Mesenteric fat pad (tissue), 1 donor: ENCODE measurements at regions not wholly inside any gene's neighbourhood (a gene's known extent, or its start where the extent isn't known, plus 50 kb on each side); places are given as distances from the start of the nearest gene placed in this dataset.

Experiments
- DNase-seq: peaks from one replicate; pipeline ENCODE4 v3.0.0-alpha.2; 2020; ENCODE audit warnings: low spot score
- donor health status: DM: yes; HTN: yes; CAD: no.

DNA sequence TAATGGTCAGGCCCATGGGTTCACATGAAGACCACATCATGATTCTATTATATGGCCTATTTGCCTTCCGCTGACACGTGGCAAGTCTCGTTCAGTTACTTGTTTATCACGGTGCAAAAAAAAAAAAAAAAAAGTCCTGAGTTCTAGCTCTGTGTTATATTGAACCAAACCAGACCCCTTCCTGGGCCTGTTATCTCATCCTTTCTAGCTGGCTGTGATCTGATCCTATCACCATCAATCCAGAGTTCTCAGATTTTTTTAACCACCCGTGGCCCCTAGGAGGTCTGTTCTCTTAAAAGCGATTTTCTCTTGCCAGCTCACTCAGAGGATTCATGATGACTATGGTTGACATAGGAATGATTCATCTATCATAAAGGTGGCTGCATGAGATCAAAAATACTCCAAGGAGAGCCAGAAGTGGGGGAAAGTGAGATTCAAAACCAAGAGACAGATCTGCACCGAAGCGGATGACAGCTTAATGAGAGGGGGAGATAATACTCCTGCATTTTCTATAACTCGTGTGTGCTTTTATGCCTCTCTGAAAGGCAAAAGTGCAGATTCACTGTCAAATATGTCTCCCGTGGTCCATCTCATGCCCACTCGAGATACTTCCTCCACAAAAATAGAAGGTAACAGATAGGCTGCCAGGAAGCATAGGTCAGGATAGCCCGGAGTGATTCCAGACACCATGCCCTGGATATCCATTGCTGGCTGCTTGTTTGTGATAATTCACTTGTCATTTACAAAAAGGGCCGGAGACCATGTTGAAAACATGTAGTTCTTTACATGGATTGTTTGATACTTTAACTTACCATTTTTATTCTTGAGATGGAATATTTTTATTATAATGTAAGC lies 505.7 kb upstream of the KLHL29 start:
- DNase-seq, result no peak

GRCh38 chr2:22880161-22880560 lies 504.8 kb upstream of the KLHL29 start:
- DNase-seq, result no peak

DNA sequence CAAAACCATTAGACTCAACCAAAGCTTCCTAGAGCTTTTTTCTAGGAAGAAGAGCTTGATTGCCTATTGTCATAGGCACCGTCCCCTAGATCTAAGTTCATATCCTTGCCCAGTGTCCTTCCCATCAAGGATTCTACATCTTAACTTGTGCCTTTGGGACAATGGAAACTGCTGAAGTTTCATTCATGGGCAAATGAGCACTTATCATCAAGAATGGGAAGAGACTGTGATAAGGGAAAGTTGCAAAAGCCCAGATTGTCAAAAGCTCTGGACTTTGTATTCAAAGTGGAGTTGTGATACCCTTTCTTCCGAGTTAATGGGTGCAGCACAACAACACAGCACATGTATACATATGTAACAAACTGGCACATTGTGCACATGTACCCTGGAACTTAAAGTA lies 503.0 kb upstream of the KLHL29 start:
- no peak for DNase-seq

DNA sequence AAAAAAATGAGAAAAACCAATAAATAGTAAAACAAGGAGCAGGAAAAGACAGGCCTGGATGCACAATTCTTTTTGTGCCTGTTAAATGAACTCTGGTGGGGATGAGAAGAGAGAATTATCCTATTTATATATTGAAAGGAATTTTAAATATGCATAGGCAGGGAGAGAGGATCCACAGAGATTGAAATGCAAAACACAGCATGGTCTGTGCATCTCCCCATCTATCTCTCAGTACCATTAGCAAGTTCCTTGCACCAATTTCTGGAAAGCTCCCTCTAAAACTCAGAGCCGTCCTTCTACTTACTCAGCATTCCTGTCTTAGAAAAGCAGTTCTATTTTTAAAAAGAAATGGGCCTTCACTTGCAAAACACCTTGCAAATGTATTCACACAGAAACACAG lies 502.3 kb upstream of the KLHL29 start:
- DNase-seq, result no peak

- no peak for DNase-seq
Observed at GRCh38 chr2:22883054-22883453, 501.9 kb upstream of the KLHL29 start.

GRCh38 chr2:22885245-22885644 lies 499.7 kb upstream of the KLHL29 start:
- DNase-seq, result no peak

DNA sequence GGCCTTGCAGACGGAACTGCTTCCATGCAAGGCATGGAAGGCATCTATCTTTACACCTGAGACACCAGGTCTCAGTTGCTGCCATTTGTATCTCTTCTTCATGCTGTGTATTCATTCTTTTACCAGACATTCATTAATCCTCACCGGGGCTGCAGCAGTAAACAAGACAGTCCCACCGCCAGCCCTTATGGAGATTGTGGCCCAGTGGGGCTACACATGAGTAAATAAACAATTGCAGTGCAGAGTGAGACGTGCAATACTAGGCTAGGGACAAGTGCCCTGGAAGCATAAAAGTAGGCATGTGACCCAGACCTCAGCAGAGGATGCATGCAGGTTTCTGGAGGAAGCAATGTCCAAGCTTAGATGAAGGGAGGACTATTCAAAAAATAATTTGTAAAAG lies 497.6 kb upstream of the KLHL29 start:
- no peak for DNase-seq

DNA sequence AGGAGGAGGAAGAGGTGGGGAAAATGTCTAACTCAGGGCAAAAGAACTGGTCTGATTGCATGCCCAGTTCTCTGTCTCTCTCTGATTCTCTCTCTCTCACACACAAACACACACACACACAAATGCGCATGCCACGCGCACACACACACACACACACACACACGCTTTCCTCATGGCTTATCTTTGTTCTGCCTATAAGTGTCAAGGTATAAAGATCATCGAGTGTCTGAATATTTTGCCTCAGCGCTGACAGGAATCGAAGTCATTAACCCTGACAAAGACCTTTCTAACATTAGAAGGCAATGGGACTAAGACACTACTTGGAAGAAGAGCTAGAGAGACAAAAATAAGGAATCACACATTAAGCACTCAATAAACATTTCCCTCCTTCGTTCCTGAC lies 497.1 kb upstream of the KLHL29 start:
- no peak for DNase-seq

- DNase-seq, result no peak
Observed at GRCh38 chr2:22890132-22890531, 494.8 kb upstream of the KLHL29 start.

DNA sequence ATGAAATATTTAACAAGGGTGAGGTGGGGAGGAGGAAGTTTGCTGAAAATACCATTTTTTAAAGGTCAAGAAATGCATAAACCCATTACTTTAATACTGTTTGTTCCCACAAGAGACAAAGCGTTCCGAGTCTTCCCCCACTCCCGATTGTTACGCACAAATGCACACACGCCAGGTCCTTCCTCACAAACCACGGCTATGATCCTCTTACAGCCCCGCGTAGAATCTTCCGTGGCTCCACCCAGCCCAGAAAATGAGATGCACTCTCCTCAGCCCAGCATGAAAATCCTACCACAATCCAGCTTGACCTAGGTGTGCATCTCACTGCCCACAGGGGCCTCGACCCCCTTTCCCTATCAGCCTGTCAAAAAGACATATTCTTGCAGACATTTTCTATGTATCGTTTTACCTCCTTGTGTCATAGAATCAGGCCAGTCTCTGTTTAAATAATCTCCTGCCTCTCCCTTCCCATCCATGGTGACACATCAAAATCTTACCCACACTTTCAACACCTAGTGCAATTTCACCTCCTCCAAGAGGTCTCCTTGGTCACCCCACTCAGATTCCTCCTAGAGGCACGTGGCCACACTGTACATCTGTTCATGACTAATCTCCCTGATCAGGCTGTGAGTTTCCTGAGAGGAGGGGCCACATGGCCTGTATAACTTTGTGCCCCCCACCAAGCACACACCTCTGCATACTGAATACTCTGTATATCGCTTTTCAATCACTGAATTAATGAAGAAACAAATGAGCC lies 491.0 kb upstream of the KLHL29 start:
- DNase-seq, result no peak

DNA sequence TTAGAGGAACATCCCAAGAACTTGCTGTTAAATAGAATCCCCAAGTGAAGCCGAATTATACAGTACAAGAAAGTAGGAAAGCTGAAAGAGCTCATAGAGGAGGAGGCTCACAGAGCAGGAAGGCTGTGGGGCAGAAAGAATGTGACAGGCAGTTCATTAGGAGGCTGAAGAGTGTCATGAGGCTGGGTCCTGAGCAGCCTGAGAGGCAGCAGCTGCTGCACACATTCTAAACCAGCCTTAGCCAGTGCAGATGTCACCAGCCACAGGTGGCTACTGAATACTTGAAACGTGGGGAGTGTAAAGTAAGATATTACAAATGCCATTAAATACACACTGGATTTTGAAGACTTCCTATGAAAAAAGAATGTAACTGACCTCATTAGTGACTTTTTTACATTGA lies 490.2 kb upstream of the KLHL29 start:
- no peak for DNase-seq

- no peak for DNase-seq
Observed at GRCh38 chr2:22897428-22897827, 487.6 kb upstream of the KLHL29 start.

DNA sequence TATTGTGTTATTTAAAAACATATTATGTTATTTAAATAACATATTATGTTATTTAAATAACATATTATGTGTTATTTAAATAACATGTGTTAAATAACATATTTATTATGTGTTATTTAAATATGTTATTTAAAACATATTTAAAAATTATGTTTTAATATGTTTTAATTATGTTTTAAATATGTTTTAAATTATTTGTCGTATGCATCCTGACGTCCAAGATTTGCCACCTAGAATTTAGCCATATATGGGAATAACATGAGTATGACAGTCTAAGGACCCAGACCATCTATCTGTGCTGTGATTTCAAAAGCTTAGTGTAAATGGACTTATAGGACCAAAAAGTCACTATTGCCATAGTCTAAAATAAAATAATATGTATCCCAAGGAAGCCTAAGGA lies 484.3 kb upstream of the KLHL29 start:
- DNase-seq, result no peak

GRCh38 chr2:22901471-22902179 lies 483.4 kb upstream of the KLHL29 start:
- DNase-seq, result no peak

DNA sequence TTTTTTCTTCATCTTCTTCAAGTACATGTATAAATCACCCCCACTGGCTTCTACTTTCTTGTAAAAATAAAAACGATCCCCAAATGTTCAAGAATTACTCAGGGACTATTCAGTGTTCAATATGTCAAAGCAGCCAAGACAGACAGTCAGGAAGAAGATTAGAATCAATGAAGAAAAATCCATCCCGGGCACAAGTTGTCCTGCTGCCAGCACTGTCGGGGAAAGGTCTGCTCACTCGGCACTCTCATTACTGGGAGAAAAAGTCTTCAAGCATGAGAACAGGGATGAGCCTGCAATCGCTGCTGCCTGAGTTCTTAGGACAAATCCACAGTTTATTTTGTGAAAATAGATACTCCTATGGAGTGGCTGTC lies 482.8 kb upstream of the KLHL29 start:
- no peak for DNase-seq

DNA sequence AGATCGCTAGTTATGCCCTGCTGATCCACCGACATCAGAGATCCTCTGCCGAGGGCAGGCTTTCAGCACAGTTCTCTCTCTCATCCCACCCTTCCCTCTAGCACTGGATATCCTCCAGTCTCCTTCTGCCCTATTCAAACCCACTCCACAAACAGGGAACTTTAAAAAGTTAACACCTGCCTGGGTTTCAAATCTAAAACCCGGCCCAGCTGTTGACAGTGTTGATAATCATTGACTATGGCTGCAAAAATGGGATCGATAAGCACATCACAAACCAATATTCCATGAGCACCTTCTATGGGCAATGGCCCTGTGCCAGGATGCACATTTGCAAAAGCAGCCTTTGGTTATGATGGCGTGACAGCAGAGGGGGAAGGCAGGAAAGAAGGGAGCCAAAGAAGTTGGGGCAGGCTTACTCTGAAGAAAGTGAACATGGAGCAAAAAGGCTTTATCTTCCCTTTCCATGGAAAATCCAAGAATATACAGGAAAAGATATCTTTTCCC lies 482.3 kb upstream of the KLHL29 start:
- no peak for DNase-seq

DNA sequence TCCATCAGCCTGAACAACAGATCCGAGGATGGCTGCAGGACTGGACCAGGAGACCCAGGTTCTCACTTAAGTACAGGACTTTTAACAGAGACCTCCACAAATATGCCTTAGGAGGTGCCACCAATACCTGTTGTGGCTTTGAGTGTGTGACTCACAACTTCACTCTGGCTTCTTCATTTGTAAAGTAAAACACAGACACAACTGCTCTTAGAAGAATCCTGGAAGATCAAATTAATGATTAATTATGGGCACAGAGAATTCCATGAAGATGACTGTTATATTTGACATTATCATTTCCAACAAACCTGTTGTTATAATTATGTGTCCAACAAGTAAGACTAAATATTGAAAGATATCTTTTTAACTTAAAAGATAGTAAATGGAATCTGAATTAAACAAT lies 481.4 kb upstream of the KLHL29 start:
- no peak for DNase-seq

DNA sequence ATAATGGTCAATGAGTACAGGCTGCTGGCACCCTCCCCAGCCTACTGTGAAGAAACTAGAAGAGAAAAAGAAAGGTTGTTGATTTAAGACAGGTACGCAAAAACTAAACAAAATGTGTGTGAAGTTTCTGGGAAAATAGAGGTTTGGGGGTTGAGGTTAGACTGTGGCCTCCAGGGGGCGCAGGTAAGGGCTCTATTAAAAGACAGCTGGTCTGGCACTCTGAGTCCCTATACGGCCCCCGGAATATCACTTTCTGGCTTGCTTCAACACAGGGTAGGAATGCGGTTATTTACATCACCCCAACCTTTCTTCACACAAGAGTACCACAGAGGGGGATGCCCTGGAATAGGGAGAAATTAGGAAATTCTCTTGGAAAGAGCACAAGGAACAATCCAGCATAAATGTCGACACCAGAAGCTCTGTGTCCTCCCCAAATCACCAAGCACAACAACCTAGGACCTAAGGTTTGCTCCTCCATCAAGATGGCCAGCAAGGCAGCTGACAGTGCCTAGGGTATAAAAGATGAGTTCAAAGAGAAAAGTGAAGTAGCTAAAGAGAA lies 480.8 kb upstream of the KLHL29 start:
- no peak for DNase-seq

DNA sequence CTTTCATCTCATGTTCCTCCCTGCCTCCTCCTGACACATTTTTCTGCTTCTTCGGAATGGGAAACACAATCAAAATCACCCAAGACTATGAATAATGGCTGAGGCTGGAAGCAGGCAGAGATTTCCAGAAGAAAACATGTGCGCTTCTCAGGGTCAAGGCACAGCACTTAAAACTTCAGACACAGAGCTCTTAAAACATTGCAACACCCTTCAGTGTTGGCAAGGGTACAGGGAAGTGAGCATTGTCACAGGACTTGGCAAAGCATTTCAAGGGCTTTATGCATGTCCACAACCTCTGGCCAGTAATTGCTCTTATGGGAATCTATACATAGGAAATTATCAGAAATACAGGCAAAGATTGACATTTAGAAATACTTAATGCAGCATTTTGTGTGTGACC lies 477.6 kb upstream of the KLHL29 start:
- no peak for DNase-seq

DNA sequence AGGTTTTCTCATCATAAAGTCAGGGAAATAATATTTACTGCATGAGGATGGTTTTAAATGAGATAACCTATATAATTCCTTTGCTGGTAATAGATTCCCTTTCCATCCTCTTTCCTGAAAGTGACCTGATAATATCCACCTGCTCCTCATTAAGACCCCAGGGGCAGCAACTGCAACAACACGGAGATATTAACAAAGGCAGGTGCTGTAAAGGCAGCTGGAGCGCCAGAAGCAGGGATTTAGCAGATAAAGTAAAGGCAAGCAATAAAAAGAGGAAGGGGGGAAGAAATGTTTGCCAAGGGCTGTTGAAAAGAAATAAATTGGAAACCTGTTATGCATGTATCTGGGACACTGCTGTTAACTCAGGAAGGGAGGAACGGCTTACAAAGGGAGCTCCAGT lies 472.6 kb upstream of the KLHL29 start:
- no peak for DNase-seq

DNA sequence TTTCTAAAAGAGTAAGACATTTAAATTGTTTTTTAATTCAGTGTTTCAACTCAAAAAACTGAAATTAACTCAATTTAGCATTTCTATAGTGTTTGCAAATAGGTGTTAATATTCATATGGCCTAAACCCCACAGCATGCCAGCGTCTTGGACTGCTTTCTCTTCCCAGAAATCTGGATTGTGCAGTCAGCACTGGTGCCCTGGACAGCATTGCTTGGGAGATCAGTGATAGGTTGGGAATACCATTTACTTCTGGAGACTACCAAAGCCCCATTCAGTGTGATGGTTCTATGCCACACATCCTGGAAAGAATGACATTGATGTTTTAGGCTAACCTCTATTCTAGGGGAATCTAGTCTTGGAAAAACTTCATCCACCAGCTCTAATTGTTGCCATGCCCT lies 455.0 kb upstream of the KLHL29 start:
- no peak for DNase-seq

DNA sequence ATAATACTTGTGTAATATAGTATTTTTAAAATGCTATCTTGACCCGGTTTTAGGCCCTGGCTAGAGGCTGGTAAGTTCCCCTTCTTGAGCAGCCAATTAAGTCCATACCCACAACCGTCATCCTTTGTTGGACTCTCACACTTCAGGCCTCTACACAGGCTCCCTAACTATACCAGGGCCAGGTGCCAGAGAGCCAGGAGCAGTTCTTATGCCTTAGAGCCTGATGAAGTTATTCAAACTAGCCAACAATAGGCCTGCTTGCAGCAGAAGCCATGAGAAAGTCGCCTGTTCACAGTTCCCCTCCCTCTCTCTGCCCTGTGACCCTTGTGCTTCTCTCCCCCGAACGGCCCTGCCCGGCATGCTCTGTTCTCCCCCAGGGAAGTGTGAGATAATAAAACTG lies 454.2 kb upstream of the KLHL29 start:
- DNase-seq, result no peak
